HG03025 (cell line): ENCODE measurements at regions not wholly inside any gene's neighbourhood (a gene's known extent, or its start where the extent isn't known, plus 50 kb on each side); places are given as distances from the start of the nearest gene placed in this dataset.

ENCODE experiments used
- ATAC-seq: cut with Tn5 transposase; IDR thresholded peaks from one replicate; pipeline ENCODE4 v1.9.1; 2021; ENCODE audit warnings: mild to moderate bottlenecking, moderate library complexity; ENCODE audit not compliant: unreplicated experiment, low FRiP score

- ATAC-seq, result no peak
Measured at GRCh38 chr3:43783987-43784639, 93.4 kb downstream of the ABHD5 start.

GRCh38 chr3:43784640-43785011 is 93.9 kb downstream of the ABHD5 start:
- no peak for ATAC-seq

DNA sequence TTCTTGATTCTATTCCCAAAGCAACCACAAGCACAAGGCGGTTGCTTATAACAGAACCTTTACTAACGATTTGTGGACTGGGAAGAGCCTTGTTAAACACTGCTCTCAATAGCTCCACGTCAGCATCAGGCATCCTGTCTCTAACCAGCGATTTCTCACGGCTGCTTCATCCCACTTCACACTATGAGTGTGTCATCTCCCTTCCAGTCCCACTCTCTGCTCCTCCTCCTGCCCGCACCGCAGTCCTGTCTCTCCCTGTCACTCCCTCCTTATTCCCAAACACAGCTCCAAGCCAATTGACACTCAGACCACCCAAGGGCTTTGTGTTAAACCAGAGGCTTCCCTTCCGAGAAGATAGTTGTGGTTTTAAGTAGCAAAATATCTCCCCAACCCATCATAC is 94.8 kb downstream of the ABHD5 start:
- no peak for ATAC-seq

DNA sequence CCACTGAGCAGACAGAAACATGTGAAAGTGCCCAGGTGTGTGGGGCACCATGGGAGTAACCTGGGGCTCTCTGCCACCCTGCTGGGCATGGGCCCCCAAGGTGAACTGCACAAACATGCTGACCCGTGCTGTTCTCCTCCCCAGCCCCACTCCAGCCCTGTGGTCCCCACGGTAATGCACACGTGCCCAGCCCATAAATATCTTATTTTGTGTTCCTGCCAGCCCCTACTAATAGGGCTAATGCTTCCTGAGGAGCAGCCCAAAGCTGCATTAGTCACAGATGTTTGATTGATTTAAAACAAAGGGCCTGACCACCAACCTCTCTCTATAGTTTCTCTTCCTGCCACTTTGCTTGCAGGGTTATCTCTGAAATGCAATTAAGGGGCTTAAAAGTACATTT is 95.4 kb downstream of the ABHD5 start:
- no peak for ATAC-seq

DNA sequence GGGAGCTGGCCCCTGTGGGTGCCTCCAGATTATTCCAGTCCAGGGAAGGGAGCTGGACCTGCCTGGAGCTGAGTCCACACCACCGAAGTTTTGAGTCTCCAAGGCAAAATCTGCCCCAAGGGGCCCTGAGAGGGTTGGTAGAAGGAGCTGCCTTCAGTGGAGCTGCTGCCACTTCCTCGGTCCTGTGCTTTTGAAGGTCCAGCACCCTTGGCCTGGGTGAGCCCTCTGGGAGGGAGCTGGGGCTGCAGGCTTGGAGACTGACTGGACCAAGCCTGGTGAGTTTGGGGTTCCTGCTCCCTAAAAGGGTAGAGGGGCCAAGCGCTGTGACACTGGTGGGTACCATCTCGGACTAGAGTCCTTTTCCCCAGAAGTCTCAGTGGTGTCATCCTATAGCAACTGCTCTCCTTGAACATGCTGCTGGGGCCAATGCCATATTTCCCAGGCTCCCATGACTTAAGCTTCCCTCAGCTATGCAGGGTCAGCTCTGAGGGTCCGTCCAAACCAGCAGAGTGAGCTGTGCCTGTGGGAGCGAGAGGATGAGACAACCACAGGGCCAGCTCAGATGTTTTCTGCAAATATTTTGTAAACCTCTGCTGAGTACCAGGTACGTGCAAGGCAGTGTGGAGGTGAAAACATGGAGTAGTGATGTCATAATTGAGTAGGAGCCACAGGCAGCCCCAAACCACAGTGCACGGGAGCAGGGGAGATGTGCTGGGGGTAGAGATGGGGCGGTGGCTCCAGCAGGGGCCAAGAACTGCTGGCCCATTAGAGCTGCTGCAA is 96.0 kb downstream of the ABHD5 start:
- no peak for ATAC-seq

DNA sequence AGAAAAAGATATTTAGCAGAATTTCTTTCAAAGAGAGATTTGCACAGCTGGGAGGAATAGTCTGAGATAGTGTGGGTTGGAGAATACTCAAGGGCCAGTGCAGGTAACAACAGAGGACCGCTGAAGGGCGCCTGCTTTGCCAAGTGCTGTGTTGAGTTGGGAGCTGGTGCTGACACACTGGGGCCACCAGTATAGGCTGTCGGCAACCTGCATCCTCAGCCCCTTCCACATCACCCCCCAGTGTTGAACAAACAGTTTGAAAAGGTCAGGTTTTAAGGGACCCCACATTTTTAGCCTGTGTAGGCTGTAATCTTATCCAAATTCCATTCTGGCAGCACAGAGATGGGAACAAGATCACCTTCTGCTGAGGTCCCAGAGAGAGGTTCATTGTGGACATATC is 96.6 kb downstream of the ABHD5 start:
- no peak for ATAC-seq

GRCh38 chr3:43789028-43789427 is 98.3 kb downstream of the ABHD5 start:
- ATAC-seq, result no peak

DNA sequence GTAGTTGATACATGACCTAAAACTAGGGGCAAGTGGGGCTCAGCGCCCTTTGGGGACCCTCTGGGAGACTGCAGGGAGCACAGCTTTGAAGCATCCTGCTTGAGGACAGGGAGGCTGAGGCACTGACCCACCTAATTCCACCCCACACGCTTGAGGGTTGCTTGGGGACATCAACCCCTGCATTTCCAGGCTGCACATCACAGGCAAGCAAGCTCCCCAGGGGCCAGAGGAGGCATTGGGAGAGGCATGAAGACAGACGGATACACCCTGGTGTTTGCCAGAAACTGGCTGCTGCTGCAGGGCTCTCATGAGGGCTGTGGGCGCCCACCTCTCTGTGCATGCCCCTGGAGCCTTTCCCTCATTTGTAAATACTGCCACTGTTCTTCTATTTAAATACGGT is 99.3 kb downstream of the ABHD5 start:
- no peak for ATAC-seq

DNA sequence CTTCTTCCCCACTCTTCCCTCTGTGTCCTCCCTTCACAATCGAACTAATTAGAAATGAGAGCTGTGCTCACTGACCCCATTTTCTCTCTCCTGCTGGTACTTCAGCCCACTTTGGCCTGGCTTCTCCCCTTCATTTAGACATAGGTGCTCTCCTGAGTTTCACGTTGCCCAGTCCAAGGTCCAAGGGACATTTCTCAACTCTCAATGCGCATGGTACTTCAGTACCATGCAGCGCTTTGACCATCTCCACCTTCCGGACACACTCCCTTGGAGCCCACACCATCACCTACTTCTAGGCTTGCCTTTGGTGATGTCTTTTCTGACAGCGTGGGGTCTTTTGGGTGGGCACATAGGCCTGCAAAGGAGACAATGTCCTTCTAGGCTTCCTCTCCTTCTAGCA is 99.7 kb downstream of the ABHD5 start:
- ATAC-seq, result no peak

DNA sequence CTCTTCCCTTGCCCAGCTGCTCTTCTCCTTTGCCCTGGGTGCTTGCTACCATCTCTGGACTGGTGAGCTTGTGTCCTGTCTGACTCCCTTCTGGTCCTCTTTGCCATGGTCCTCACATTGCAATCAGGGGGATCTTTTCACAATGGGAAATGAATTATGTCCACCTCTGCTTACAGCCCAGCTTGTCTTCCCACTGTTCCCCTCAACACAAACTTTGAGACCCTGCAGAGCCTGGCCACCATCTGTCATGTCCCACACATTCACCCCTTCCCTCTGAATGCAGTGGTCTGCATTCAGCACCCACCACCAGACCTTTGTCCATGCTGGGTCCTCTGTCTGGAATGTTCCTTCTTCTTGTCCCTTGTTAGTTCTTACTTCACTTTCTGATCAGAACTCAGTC is 100.5 kb downstream of the ABHD5 start:
- ATAC-seq, result no peak

DNA sequence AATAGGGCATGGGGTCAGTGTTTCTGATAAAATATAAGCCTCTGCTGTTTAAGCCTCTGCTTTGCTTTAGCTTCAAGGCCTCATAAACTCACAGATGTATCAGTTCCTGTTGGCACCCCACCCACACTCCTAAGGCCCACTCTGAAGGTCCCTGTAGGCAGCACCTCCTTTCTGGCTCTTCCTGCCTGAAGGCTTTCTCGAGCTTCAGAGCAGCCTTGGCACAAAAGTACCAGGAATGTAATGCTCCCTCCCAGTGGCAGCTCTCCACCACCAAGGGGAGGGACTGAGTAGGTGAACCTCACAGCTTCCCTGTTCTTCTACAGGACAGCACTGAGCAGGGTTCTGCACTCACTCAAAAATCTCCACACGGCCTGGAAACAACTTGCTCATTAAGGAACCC is 102.2 kb downstream of the ABHD5 start:
- no peak for ATAC-seq

GRCh38 chr3:43793648-43794372 is 103.1 kb downstream of the ABHD5 start:
- ATAC-seq, result no peak

- ATAC-seq, result no peak
Measured at GRCh38 chr3:43794776-43795175, 104.0 kb downstream of the ABHD5 start.

DNA sequence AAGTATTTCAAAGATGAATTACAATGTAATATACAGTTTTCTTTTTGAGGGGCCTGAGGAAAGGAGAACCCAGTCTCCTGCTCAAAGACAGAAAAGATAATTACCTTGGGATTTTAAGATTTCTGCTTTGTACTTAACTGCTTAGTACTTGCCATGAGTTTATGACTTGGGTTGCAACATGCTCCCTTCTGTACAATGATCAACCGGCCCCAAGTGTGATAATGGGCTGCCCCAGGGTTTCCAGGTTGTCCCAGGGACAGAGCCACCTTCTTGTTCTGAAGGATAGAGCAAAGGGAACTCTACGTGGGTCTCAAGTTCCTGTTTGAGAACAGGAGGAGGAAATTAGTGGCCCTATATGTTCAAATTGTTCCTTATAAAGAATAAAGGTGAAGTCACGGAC is 104.8 kb downstream of the ABHD5 start:
- no peak for ATAC-seq

DNA sequence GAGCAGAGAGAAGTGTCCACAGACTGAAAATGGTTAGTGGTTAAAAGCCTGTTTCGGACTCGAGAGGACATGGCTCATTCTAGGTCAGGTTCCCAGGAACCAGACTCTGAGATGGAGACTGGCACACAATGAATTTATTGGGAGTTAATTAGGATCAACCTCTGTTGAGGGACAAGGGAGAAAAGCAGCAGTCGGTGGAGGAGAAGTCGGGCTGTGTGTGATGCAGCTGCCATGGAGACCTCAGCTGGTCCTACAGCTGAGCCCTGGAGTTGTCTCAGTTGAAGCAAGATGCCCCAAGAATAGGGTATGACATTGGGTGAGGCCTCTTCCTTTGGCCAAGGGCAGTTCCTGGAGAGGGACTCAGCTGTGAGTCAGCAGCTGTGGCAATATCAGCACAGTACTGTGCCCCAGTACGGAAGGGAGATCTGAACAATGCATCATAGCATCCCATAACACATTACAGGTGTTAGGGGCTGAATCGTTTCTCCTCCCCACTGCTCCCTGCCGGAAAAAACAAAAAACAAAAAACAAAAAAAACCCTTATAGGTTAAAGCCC is 105.4 kb downstream of the ABHD5 start:
- ATAC-seq, result no peak

DNA sequence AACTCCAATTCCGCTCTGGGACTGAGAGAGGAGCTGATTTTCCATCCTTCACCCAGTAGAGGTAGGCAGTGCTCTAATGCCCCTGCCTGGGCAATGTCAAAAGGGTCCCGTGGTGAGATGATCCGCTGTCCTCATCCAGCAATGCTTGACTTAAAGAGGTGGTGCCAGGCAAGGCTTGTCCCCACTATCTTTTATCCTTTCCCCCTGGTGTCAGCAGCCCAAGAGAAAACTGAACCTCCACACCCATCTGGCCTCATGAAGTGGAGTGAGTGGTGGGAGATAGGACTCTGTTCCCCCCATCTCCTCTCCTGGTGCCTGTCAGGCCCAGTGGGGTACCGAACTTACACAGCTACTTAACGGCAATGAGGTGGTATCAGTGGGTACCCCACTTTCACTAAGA is 107.1 kb downstream of the ABHD5 start:
- ATAC-seq, result no peak

DNA sequence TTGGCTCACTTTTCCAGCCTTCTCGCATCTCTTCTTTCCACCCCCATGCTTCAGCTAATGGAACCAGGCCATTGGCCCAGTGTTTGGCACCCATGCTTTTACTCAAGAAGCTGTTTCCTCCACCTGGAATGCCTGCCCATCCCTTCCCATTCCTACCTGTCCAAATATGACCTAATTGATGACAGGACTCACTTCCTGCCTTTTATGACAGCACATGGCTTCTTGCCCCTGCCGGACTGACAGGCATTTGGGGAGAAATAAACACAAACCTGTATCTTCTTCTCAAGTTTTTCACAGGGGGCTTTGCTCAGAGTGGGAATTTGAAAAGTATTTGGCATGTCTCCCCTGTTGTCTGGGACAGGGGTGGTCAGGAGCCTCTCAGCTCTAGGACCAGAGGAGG is 120.1 kb downstream of the ABHD5 start:
- ATAC-seq, result no peak

GRCh38 chr3:43814461-43814860 is 123.7 kb downstream of the ABHD5 start:
- ATAC-seq, result no peak

DNA sequence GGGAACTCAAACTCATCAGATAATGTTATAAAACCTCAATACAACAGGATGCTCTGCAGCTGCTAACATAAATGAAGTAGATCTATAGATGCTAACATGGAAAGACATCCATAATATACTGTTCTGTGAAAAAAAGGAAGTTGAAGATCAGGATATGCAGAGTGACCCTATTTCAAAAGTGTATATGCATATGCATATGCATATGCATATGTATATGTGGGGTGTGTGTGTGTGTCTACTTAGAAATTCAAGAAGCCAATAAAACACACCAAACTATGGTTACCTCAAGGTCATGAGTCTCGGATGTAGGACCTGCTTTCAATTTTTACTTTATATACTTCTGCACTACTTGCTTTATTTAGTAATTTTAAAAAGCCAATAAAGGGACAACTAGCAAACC is 125.6 kb downstream of the ABHD5 start:
- no peak for ATAC-seq

DNA sequence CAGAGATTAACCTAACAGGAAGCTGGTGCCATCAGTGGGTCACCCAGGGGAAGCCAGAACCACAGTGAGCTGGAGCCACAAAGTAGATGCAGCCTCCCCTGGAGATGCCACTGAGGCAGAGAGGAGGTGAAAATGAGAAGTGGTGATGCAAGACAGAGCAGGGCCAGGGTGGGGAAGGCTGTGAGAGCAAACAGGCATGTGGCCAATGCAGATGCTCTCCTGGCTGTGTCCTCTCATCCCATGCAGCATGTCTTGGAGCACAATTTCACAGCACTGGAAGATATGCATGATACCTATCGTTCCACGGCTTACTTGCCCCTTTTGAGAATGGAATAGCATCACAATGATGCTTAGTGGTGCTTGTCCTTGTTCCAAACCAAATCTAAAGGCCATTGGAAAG is 126.3 kb downstream of the ABHD5 start:
- ATAC-seq, result no peak

- no peak for ATAC-seq
Measured at GRCh38 chr3:43817825-43818224, 127.1 kb downstream of the ABHD5 start.
